ENCODE measurements at regions not wholly inside any gene's neighbourhood (a gene's known extent, or its start where the extent isn't known, plus 50 kb on each side); places are given as distances from the start of the nearest gene placed in this dataset.

DNA sequence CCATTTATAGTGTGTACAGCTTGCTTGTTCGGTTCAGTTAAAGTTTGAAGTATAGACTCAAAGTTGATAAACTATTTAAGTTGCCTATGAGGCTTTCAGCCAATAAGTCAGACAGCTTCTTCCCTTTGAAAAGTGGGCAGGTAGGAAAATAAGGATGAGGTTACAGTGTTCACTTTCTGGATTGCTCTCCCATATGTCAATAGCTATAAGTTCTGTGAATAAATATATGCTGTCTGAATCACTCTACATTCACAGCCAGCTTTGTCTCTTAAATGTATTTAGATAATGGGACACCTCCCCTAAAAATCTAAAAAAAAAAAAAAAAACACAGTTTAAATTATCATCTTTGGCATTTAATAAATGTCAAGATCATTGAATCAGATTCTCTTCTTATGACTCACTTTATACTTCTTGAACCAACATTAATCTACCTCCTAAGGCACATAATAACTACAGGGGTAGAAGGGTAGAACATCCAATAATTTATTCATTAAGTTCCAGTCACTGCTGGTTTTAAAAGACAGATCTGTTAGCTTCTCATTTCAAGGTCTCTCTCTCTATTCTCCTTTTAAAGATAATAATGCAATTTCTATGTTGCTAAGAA lies 126.4 kb upstream of the PCED1B start:
- Histone ChIP-seq H3K4me3 (replicated peaks in 1 of 3; ENCODE audit: insufficient read depth in 1 of 3, low read depth in 1 of 3, low read length in 3 of 3) (no peak overlapping the region), H3K36me3 (ENCODE audit: control insufficient read depth in 2 of 2, extremely low read depth in 1 of 2, insufficient read depth in 2 of 2, low read length in 2 of 2) (no peaks in the 10 kb centered on the region), H3K27ac (ENCODE audit: insufficient read depth, low read depth, low read length) (no peak overlapping the region), H3K9me3 (replicated peaks; ENCODE audit: control insufficient read depth, insufficient read depth, low read length) (no peaks in the 10 kb centered on the region), H3K4me2 (ENCODE audit: insufficient read depth, low read length) (no peak overlapping the region), H3K9ac (replicated peaks; ENCODE audit: extremely low read depth, insufficient read depth, low read length) (no peak overlapping the region), H2AFZ (ENCODE audit: low read depth, low read length) (no peak overlapping the region), H3K4me1 (ENCODE audit: control insufficient read depth, extremely low read depth, insufficient read depth, low read length) (no peaks in the 10 kb centered on the region), H3K9me1 (replicated peaks; ENCODE audit: control insufficient read depth, extremely low read depth, insufficient read depth, low read length) (no peaks in the 10 kb centered on the region), H3K27me3 (ENCODE audit: control insufficient read depth in 2 of 2, insufficient read depth in 2 of 2, low read length in 2 of 2) (peaks cover 0 to 4% of the 10 kb centered on the region in 2 experiments), H3K79me2 (ENCODE audit: control insufficient read depth, insufficient read depth, low read length) (no peaks in the 10 kb centered on the region), H4K20me1 (replicated peaks; ENCODE audit: control insufficient read depth, extremely low read depth, insufficient read depth, low read length) (no peaks in the 10 kb centered on the region)
- dilution Hi-C loops (cut with MboI; ENCODE audit: extremely low pct_ligation_motif_present, low sequenced_read_pairs) = no loop called here
- no peak for TF ChIP-seq FOS (IDR thresholded peaks at IDR 0.05; ENCODE audit: borderline replicate concordance, insufficient read depth, low read length)
- TF ChIP-seq, protein P1, sequence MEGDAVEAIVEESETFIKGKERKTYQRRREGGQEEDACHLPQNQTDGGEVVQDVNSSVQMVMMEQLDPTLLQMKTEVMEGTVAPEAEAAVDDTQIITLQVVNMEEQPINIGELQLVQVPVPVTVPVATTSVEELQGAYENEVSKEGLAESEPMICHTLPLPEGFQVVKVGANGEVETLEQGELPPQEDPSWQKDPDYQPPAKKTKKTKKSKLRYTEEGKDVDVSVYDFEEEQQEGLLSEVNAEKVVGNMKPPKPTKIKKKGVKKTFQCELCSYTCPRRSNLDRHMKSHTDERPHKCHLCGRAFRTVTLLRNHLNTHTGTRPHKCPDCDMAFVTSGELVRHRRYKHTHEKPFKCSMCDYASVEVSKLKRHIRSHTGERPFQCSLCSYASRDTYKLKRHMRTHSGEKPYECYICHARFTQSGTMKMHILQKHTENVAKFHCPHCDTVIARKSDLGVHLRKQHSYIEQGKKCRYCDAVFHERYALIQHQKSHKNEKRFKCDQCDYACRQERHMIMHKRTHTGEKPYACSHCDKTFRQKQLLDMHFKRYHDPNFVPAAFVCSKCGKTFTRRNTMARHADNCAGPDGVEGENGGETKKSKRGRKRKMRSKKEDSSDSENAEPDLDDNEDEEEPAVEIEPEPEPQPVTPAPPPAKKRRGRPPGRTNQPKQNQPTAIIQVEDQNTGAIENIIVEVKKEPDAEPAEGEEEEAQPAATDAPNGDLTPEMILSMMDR (IDR thresholded peaks at IDR 0.05; ENCODE audit: extremely low read depth in 1 of 2, insufficient read depth in 1 of 2, low read depth in 1 of 2, low read length in 2 of 2) = no peak
- TF ChIP-seq POLR2A (IDR thresholded peaks at IDR 0.05; ENCODE audit: low read depth, low read length) = no peak
- TF ChIP-seq, protein P2, sequence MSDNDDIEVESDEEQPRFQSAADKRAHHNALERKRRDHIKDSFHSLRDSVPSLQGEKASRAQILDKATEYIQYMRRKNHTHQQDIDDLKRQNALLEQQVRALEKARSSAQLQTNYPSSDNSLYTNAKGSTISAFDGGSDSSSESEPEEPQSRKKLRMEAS (IDR thresholded peaks at IDR 0.05; ENCODE audit: insufficient read depth, insufficient read length) = no peak
- no peak for TF ChIP-seq JUN (IDR thresholded peaks at IDR 0.05; ENCODE audit: borderline replicate concordance, insufficient read depth, insufficient read length, low read depth)
- no peak for TF ChIP-seq GATA2 (IDR thresholded peaks at IDR 0.05; ENCODE audit: insufficient read depth, insufficient read length, low read depth, low read length)
- no peak for TF ChIP-seq POLR2AphosphoS5 (IDR thresholded peaks at IDR 0.05; ENCODE audit: insufficient read depth, low read depth, low read length)
- TF ChIP-seq MYC (IDR thresholded peaks at IDR 0.05; ENCODE audit: low read depth, low read length) = no peak
- no TSS peak for BruUV-seq (replicated peaks)
- FAIRE-seq (no peak), DNase-seq (ENCODE audit: low read depth, low spot score) (no peak)
- CTCF ChIA-PET = interaction anchor here (1.2 to 2.4 kb wide), 7 partner anchors 8 to 69 kb away, joined by 3 to 8 read pairs (median 4); no protein-coding TSS in a partner anchor
- POLR2A ChIA-PET = no interaction called here
- intact Hi-C loops (cut with micrococcal nuclease) = no loop called here

All from endothelial cell of umbilical vein (primary cell).